Keratinocyte (primary cell): ENCODE measurements at regions not wholly inside any gene's neighbourhood (a gene's known extent, or its start where the extent isn't known, plus 50 kb on each side); places are given as distances from the start of the nearest gene placed in this dataset.

Experiments used
- CTCF ChIP-seq, 3 experiments: IDR thresholded peaks in 1 of 3; conservative IDR thresholded peaks in 1 of 3; optimal IDR thresholded peaks in 1 of 3; 2 replicates in 2 of 3; 3 replicates in 1 of 3; pipeline versions ENCODE3 to v1.5.1; 2011; ENCODE audit warnings: low read length in 3 of 3, mild to moderate bottlenecking in 3 of 3, moderate library complexity in 2 of 3, control low read depth in 1 of 3, inconsistent platforms in 1 of 3; ENCODE audit not compliant: insufficient read depth in 2 of 3; ENCODE audit errors: extremely low read depth in 1 of 3
- EZH2 ChIP-seq: IDR thresholded peaks from one replicate; pipeline ENCODE4 v1.6.1; 2012; ENCODE audit warnings: inconsistent platforms, mild to moderate bottlenecking, low read length, moderate library complexity

- TF ChIP-seq CTCF (optimal IDR thresholded peaks at IDR 0.05 in 1 of 3, IDR thresholded peaks at IDR 0.05 in 1 of 3, conservative IDR thresholded peaks at IDR 0.05 in 1 of 3; ENCODE audit: extremely low read depth in 1 of 3, insufficient read depth in 2 of 3, low read length in 3 of 3): no peak
- no peak for TF ChIP-seq EZH2
Measured at GRCh38 chr2:215787565-215788178, 225.7 kb downstream of the MREG start.
